Thoracic aorta (tissue), 2 donors: ENCODE measurements at regions not wholly inside any gene's neighbourhood (a gene's known extent, or its start where the extent isn't known, plus 50 kb on each side); places are given as distances from the start of the nearest gene placed in this dataset.

Source experiments
- ATAC-seq: fragments of 150-250 bp; one replicate; pipeline ENCODE4 v1.8.0; 2017; ENCODE audit warnings: low read depth; ENCODE audit not compliant: insufficient number of reproducible peaks, low FRiP score
- DNase-seq: peaks from one replicate; pipeline ENCODE4 v3.0.0-alpha.2; 2020; ENCODE audit warnings: low spot score
- H3K27ac ChIP-seq, 2 donors: fragments of 200-600 bp; sonication (generic); 1 replicate in 1 of 2; 2 replicates in 1 of 2; pipeline ENCODE4 v1.5.1; 2016; ENCODE audit warnings: mild to moderate bottlenecking in 2 of 2, moderate library complexity in 2 of 2
- H3K27me3 ChIP-seq: fragments of 200-600 bp; sonication (generic); replicated peaks from 2 replicates; pipeline ENCODE4 v1.6.0; 2016; ENCODE audit warnings: mild to moderate bottlenecking; ENCODE audit not compliant: insufficient read depth
- H3K36me3 ChIP-seq: fragments of 200-600 bp; sonication (generic); one replicate; pipeline ENCODE4 v1.5.1; 2016
- H3K4me1 ChIP-seq, 2 donors: fragments of 200-600 bp; sonication (generic); 1 replicate in 1 of 2; 2 replicates in 1 of 2; pipeline versions ENCODE4 v1.5.1 to v1.6.0; 2016; ENCODE audit warnings: low read depth in 2 of 2, mild to moderate bottlenecking in 1 of 2; ENCODE audit not compliant: control insufficient read depth in 1 of 2
- H3K4me3 ChIP-seq: fragments of 200-600 bp; sonication (generic); 2 replicates; pipeline ENCODE4 v1.5.1; 2016; ENCODE audit warnings: mild to moderate bottlenecking
- H3K9me3 ChIP-seq: fragments of 200-600 bp; sonication (generic); 2 replicates; pipeline ENCODE4 v1.5.1; 2016
- TF ChIP-seq, protein P1 (sequence below): fragments of 200-600 bp; sonication (generic); IDR thresholded peaks from one replicate; pipeline ENCODE4 v1.5.1; 2019; ENCODE audit warnings: antibody characterized with exemption

DNA sequence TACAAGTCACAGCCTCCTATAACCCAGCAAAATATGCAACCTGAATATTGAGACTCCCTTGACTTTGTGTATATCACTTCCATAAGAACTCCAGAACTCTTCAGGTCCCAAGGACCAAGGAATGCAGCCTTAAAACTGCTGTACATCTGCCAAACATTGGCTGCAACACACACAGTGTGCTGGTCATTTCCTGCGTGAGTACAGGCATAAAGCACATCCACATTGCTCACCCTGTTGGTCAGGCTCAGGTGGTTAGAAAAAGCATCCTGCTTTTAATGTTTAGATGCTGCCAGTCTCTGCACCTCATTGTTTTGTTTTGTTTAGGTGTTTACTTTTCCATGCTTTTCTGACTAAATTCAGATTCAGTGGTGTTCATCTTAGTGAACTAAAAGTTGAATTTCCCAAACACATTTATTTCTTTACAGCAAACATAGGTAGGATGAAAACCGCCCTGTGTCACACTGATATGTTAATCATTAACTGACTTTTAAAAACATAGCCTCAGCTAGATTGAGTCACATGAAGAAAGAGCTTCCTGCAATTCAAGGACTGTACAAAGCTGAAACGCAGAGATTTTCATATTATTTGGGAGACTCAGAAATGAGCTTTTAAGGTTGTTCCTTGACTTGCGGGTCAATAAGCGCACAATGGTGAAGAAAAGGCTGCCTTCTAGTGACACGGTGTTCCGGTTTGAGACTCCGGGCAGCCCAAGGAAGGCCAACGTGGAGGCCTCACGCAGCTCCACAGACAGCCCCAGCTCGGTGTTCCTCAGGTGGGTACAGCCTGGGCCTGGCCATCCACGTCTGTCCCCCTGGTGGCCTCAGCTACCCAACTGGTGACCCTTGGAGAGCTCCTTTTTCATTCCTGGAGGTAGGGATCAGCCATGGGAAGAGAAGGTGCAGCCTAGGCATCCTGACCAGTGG, 52.2 kb upstream of the GRAMD2B start:
- no peaks in the 10 kb centered on the region for H3K9me3 ChIP-seq
- no peaks in the 10 kb centered on the region for H3K27me3 ChIP-seq
- peaks cover 0 to 22% of the 10 kb centered on the region in 2 donors for H3K4me1 ChIP-seq
- peak overlapping the region in 1 of 2 donors; percentile 33 for H3K27ac ChIP-seq
- TF ChIP-seq, protein P1, sequence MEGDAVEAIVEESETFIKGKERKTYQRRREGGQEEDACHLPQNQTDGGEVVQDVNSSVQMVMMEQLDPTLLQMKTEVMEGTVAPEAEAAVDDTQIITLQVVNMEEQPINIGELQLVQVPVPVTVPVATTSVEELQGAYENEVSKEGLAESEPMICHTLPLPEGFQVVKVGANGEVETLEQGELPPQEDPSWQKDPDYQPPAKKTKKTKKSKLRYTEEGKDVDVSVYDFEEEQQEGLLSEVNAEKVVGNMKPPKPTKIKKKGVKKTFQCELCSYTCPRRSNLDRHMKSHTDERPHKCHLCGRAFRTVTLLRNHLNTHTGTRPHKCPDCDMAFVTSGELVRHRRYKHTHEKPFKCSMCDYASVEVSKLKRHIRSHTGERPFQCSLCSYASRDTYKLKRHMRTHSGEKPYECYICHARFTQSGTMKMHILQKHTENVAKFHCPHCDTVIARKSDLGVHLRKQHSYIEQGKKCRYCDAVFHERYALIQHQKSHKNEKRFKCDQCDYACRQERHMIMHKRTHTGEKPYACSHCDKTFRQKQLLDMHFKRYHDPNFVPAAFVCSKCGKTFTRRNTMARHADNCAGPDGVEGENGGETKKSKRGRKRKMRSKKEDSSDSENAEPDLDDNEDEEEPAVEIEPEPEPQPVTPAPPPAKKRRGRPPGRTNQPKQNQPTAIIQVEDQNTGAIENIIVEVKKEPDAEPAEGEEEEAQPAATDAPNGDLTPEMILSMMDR: no peak
- no peak for DNase-seq
- no peak for ATAC-seq
- H3K4me3 ChIP-seq: no peak overlapping the region
- H3K36me3 ChIP-seq: no peaks in the 10 kb centered on the region

- Histone ChIP-seq H3K4me1 (peaks cover 8 to 31% of the 10 kb centered on the region in 2 donors), H3K27ac (no peak overlapping the region), H3K4me3 (no peak overlapping the region), H3K9me3 (no peaks in the 10 kb centered on the region), H3K27me3 (no peaks in the 10 kb centered on the region), H3K36me3 (no peaks in the 10 kb centered on the region)
- ATAC-seq (no peak), DNase-seq (no peak)
- TF ChIP-seq, protein P1: no peak
Observed at GRCh38 chr5:126373375-126374108, 49.7 kb upstream of the GRAMD2B start.
